ENCODE measurements at regions not wholly inside any gene's neighbourhood (a gene's known extent, or its start where the extent isn't known, plus 50 kb on each side); places are given as distances from the start of the nearest gene placed in this dataset.
"Not testable (repeated sequence)": the region's sequence is repeated elsewhere in the genome, so short reads cannot be mapped to it uniquely, and the experiment has no call there.

DNA sequence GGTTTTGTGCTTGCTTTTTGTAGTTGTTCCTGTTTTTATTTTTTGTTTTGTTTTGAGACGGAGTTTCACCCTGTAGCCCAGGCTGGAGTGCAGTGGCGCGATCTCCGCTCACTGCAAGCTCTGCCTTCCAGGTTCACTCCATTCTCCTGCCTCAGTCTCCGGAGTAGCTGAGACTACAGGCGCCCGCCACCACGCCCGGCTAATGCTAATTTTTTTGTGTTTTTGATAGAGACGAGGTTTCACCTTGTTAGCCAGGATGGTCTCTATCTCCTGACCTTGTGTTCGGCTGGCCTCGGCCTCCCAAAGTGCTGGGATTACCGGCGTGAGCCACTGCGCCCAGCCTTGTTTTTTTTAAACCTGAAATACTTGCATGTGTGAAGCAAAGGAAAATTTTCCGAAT lies 908.8 kb upstream of the PIK3C3 start:
- not testable (repeated sequence) for DNase-seq (ENCODE audit: low spot score)

DNA sequence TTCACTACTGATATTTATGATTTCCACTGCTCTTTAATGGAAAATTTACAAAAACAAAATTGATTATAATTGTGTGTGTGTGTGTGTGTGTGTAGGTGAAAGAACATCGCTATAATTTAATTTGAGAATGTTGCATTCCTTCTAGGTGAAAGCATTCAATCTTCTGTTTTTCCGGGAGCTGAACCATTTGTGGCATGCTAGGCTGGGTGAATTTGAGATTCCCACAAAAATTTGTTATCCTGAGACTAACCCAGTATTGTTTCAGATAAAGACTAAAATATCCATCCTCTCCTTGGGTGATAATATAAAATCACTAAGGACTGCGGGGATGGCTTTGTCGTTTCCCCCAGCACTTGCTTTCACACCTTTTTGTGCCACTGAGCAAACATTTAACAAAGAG lies 911.2 kb upstream of the PIK3C3 start:
- DNase-seq (ENCODE audit: low spot score), result no peak

DNA sequence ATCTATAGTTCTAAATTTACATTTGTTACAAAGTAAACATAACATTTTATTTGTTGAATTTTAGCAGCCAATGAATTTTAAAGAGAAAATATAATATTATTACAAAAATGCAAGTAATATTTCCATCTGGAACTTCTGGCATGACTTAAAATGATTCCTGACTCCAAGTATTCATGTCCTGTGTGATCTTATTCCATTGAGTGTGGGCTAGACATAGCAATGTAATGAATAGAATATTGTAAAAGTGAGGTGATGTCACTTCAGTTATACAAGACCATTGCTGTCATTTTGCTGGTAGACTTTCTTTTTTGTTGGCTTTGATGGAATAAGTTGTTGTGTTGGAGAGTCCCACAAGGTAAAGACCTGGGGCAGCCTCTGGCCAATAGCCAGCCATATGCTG lies 912.2 kb upstream of the PIK3C3 start:
- no peak for DNase-seq (ENCODE audit: low spot score)

DNA sequence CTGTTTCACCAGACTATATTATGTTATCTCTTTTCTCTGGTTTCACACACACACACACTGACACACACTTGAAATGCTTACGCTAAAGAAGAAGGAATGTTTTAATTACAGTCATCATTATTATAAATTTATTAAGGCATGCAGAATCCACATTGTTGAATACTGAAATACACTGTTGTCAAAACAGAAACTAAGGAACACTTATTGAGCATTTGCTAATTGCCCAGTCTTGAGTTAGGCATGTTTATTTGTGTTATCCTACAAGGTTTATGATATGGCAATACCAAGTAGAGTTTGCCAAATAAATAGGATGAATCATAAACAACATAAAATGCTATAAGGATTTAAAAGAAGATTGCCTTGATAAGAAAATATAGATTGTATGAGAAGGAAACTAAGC lies 917.0 kb upstream of the PIK3C3 start:
- no peak for DNase-seq (ENCODE audit: low spot score)

DNA sequence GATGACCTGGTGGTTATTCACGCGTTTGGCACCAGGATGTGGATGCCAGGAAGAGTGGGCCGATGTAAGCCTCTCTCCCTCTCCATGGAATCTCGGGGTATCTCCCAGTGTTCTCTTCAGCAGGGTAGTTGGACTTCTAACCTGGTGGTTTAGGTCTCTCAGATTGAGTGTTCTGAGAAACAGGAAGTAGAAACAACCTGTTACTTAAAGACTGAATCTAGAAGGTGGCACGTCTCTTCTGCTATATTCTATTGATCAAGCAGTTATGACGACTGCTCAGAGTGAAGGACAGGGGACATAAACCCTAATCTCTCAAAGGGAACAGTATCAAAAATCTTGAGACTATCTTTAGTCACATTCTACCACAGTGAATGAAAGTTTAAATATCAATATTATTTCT lies 918.7 kb upstream of the PIK3C3 start:
- DNase-seq (ENCODE audit: low spot score), result no peak

DNA sequence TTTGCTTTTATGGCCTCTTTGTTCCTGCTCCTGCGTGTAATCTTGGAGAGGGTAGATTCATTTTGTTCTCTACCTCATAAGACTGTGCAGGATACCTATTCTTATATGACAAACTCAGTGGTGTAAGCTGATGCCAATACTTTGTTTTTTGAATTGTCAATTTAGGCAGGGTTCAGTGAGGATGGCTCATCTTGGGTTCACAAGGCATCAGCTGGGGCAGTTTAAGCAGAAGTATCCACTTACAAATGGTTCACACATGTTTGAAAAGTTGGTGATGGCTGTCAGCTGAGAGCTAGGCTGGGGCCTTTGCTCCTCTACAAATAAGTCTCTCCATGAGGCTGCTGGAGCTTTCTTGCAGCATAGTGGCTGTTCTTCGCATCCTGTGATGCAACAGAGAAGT lies 920.6 kb upstream of the PIK3C3 start:
- no peak for DNase-seq (ENCODE audit: low spot score)

DNA sequence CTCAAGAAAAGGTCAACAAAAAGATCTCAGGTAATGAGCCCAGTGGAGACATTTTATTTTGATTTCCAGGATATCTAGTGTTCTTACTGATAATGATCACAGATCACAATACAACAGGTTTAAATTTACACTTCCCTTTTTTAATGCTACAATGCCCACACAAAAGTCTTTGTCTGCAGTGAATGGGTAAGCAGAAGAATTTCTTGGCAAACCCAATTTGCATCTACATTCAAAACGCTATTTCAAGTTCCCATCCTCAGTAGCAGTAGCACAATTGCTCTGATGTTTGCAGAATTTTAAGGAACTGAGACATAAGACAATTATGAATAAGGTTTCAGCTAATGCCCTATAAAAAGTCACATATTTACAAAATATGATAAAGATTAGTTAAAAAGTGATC lies 929.4 kb upstream of the PIK3C3 start:
- no peak for DNase-seq (ENCODE audit: low spot score)

DNA sequence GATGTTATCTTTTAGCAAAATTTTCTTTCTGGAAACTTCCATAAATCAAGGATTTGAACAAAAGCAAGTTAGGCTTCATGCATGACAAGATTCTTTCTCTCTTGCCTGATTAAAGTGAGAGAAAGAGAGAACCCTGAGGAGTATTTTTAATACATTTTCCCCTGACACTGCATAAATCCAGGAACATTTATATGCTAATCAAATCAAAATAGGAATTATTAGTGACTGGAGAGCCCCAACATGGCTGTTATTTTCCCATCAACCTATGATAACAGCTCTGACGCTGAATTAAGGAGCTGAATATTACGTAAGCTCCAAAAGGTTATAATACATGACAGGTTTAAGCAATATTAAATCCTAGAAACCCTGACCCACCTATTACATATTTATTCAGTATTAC lies 930.2 kb upstream of the PIK3C3 start:
- DNase-seq (ENCODE audit: low spot score), result no peak

DNA sequence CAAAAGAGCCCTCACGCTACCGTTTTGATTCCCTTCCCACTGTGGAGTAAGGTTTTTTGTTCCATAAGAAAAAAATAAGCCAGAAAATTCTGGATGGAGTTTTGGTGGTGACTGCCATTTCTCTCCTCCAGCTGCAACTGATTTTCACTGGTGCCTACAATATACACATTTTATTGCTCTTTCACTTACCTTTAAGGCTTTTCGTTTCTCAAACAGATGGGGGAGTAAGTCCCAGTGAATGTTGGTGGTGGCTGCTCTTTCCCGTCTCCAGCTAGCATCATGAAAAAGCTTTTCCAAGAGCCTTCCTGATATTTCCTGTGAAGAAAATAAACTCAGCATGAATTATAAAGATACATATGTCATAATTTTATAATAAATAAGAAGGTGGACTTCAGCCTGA lies 932.5 kb upstream of the PIK3C3 start:
- DNase-seq (ENCODE audit: low spot score), result no peak

DNA sequence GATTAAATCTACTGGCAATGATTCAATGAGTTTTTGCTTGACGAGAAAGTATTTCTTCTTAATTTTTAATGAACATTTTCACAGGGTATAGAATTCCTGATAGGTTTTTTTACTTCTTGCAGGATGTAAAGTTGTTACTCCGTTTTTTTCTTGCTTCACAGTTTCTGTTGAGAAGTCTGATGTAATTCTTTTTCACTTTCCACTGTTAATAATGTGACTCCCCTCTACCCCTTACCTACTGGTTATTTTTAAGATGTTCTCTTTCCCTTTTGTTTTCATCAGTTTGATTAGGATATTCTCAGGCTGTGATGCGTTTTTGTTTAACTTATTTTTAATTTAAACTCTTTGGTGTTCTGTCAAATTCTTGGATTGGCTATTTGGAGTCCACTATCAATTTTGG lies 933.9 kb upstream of the PIK3C3 start:
- DNase-seq (ENCODE audit: low spot score), result no peak

DNA sequence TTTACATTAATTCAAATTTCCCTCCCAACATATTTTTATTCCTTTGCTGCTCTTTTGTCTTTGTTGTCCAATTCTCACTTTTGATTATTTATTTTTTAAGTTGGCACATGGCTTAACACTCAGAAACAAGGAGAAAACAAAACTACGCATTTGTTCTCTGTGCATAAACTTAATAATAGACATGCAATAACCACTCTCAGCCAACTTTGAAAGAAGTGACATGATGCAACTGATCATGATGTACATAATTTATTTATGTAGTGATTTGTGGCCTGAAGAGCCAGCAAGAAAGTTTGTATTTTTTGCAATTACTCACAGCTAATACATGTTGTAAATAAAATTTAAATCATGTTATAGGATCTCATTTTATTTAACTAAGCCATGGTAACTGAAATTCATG lies 942.8 kb upstream of the PIK3C3 start:
- DNase-seq (ENCODE audit: low spot score), result no peak

DNA sequence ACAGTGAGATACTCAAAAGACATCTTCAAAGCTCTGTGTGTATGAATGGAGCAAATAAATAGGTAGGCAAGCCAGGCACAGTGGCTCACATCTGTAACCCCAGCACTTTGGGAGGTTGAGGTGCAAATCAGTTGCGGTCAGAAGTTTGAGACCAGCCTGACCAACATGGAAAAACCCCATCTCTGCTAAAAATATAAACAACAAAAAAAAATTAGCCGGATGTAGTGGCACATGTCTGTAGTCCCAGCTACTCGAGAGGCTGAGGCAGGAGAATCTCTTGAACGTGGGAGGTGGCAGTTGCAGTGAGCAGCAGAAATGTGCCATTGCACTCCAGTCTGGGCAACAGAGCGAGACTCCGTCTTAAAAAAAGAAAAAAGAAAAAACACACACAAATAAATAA lies 945.1 kb upstream of the PIK3C3 start:
- no peak for DNase-seq (ENCODE audit: low spot score)

DNA sequence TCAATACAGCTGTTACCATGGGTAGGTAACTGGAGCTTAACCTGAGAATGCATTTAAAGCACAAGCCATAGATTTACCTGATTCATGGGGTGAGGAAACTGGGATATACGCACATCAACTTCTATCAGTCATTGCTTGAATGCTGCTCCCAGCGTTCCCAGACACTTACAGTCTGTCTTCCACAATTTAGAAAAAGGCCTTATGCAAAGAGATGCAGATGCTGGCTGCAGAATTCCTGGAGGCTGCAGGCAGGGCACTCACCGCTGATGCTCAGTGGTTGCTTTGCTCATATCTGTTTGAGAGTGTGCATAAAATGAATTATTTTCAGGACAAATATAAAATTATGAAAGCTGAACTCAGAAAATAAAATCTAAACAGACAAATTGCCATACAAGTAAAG lies 950.7 kb upstream of the PIK3C3 start:
- DNase-seq (ENCODE audit: low spot score), result no peak

DNA sequence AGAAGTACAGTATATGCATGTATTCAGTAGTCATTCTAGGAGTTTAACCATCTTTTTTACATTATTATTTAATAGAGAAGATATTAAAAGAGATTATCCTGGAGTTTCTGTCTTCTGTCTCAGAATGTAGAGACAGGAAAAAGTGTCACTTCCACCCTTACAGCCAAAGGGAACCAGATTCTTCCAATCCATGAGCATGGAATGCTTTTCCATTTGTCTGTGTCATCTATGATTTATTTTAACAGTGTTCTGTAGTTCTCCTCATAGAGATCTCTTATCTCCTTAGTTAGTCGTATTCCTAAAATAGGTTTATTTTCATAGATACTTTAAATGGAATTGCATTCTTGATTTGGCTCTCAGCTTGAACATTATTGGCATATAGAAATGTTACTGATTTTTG lies 959.5 kb upstream of the PIK3C3 start:
- DNase-seq (ENCODE audit: low spot score), result no peak

DNA sequence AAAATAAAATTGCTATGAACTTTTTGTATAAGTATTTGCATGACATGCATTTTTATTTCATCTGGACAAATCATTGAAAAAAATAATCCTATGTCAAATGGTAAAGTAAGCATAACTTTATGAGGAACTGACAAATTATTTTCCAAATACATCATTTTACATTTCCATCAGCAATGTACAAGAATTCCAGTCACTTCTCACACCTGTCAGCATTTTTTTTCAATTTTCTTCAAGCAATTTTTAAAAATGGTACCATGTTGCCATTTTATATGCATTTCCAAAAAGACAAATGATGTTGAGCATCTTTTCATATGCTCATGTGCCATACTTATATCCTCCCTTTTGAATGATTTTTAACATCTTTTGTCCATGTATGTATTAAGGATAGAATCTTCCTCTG lies 961.7 kb upstream of the PIK3C3 start:
- DNase-seq (ENCODE audit: low spot score), result no peak

DNA sequence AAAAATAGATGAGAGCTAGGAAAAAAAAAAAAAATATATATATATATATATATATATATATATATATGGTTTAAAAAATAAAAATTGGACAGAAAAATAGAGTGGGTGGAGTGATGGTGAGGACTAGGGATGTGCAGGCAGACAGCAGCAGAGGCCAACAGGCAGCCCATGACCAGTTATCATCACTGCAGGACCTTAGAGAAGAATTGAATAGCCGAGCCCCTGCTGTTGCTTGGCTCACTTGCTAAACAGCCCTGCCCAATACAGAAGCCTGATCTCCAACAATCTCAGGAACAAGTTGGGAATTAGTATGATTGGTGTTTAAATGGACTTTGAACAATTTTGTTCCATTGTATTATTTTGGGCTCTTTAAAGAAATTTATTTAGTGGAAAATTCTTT lies 967.5 kb upstream of the PIK3C3 start:
- no peak for DNase-seq (ENCODE audit: low spot score)

DNA sequence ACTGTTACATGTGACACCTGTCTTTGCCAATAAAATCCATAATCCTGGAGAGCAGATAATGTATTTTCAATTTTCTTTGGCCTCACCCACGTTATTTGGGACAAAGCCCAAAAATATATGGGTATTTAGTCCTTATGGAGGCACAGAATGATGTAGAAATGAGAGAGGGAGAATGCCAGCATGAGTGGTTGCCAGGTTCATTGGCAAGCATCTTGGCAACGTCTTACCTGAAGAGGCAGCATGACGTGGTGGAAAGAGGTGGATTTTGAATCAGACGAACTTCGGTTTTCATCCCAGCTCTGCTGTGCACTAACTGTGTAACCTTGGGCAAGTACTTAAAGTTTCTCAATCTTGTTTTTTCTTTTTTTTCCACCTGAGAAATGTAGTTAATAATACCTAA lies 969.6 kb upstream of the PIK3C3 start:
- no peak for DNase-seq (ENCODE audit: low spot score)

DNA sequence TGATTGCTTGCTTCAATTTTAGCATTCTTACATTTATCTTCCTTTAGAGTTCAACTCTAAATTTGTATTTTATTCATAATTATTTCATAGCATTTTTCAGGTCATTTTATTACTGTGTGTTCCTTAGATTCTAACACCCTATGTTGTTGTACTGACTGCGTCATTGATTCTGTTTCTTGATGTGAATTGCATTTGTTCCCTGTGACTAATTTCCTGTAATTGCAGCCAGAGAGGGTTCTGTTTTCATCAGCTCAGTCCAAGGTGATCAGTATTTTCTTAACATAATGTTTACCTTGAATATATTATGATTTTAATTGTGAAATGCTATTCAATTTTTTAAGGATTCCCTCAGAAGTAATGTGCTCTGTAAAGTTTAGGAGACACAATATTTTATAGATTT lies 970.2 kb upstream of the PIK3C3 start:
- no peak for DNase-seq (ENCODE audit: low spot score)

DNA sequence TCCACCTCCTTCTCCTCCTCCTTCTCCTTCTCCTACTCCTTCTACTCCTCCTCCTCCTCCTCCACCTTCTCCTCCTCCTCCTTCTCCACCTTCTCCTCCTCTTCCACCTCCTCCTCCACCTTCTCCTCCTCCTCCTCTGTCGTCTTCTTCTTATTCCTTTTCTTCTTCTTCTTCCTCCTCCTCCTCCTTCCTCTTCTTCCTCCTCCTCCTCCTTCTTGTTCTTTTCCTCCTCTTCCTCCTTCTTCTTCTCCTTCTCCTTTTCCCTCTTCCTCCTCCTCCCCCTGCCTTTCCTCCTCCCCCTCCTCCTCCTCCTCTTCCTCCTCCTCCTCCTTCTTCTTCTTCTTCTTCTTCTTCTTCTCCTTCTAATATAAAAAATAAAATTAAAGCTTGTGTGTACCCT lies 971.2 kb upstream of the PIK3C3 start:
- no peak for DNase-seq (ENCODE audit: low spot score)

DNA sequence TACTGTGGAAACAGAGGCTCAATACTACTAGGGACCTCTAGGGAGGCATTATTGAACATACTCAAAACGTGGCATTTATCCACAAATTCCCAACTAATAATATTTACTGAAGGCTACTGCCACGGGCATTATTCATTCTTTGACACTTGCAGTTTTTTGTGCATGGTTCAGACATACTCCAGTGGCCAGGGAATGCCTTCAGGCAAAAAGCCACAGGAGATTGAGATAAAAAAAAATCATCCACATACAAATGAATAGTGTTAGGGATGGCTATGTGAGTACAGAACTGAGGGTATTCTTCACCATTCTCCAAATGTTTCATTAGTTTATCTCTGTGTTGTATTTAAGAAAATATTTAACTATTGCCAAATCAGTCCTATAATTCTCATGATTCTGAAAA lies 974.9 kb upstream of the PIK3C3 start:
- no peak for DNase-seq (ENCODE audit: low spot score)

DNA sequence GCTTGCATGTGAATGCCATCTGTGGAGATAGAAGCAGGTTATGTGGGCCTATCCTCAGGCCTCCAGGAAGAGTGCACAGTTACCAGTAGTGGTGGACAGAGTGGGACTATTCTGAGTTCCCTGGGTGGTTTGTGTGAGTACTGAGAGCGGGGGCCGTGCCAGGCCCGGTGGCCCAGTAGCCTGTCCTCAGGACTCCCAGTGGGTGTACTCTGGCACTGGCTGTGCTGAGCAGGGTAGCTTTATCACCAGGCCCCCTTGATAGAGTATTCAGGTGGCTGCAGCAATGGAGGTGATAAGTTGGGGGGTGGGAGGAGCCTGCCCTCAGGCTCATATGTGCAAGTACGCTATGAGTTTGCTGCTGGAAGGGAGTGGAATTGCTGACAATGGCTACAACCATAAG lies 979.0 kb upstream of the PIK3C3 start:
- DNase-seq (ENCODE audit: low spot score), result no peak

DNA sequence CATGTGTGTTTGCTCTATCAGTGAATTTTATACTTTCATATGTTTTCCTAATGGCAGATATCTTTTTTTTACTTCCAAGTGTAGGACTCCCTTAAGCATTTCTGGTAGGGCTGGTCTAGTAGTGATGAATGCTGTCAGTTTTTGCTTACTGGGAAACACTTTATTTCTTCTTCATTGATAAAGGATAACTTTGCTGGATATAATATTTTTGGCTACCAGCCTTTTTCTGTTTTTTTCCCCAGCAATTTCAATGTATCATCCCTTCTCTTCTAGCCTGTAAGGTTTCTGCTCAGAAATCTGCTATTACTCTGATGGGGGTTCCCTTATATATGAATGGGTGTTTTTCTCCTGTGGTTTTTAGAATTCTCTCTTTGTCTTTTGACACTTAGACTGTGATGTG lies 980.6 kb upstream of the PIK3C3 start:
- DNase-seq (ENCODE audit: low spot score), result no peak

DNA sequence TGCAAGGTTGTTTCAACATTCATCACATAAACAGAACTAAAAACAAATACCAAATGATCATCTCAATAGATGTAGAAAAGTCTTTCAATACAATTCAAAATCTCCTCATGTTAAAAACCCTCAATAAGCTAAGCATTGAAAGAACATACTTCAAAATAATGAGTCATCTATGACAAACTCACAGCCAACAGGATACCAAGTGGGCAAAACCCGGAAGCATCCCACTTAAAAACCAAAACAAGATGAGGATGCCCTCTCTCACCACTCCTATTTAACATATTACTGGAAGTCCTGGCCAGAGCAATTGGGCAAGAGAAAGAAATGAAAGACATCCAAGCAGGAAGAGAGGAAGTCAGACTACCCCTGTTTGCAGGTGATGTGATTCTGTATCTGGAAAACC lies 992.2 kb upstream of the PIK3C3 start:
- no peak for DNase-seq (ENCODE audit: low spot score)

DNA sequence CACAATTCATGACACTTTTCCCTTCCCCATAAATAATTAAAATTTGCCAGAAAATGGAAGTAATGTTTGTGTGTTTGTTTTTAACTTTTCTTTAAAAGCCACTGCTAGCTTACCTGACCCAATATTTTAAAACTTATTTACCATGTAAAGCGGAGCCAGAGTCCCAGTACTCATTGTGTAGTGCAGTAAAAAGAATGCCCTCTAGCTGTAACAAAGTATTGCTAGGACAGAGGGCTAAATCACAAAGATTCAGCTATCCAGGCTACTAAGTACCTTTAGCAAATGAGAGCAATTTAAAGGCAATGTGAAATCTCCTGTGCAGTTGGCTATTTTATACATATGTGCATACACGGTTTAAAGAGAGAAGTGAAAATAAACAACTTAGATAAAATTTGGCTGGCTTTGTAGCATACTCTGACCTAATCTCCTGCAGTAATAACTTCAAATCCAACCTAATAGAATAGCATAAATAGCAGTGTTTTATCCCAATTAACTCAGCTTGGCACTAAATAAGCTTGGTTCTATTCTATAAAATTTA lies 997.4 kb upstream of the PIK3C3 start:
- DNase-seq (ENCODE audit: low spot score), result no peak

DNA sequence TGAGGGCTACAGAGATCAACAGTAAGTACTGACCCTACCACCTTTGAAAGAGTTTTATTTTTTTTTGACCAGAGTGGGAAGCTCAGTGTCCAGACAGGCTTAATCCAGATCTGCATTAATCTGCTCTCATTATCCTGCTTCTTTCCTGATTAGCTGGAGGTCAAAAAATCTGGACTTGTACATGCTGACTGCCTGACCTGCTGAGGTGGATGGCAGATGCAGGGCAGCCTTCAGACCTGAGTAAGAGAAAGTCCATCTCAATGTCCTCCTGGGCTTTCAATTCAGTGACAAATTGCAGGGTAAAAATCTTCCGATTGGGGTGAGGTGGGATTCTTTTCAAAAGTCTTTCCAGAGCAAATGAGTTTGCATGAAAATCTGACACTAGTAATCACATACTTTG lies 998.8 kb upstream of the PIK3C3 start:
- DNase-seq (ENCODE audit: low spot score), result no peak

All from ureter (tissue), 1 donor.